C4-2B (cell line): ENCODE measurements at regions not wholly inside any gene's neighbourhood (a gene's known extent, or its start where the extent isn't known, plus 50 kb on each side); places are given as distances from the start of the nearest gene placed in this dataset.

Source experiments
- ZFX ChIP-seq: fragments of 450-650 bp; IDR thresholded peaks from 2 replicates; pipeline ENCODE4 v1.6.1; 2017
- TF ChIP-seq, protein P1 (sequence below): fragments of 450-650 bp; conservative IDR thresholded peaks from 2 replicates; pipeline ENCODE4 v1.5.1; 2017; ENCODE audit warnings: mild to moderate bottlenecking

DNA sequence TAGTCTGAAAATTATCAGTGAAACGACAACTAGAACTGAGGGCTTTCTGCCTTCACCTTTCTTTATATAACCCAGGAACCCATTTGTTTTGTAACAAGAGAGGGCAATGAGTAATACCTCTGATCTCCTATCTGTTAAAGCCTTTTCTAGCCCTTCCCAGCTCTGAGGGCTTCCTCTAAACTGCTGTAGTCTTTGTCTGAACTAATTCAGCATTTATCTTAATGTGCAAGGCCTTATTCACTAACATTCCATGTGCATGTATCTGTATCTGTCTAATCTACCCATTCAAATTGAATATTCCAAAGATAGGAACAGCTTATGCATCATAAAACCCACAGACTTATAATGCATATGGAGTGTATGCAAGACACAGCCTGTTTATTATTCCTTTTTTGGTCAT, 167.1 kb downstream of the LYPLAL1 start:
- TF ChIP-seq, protein P1, sequence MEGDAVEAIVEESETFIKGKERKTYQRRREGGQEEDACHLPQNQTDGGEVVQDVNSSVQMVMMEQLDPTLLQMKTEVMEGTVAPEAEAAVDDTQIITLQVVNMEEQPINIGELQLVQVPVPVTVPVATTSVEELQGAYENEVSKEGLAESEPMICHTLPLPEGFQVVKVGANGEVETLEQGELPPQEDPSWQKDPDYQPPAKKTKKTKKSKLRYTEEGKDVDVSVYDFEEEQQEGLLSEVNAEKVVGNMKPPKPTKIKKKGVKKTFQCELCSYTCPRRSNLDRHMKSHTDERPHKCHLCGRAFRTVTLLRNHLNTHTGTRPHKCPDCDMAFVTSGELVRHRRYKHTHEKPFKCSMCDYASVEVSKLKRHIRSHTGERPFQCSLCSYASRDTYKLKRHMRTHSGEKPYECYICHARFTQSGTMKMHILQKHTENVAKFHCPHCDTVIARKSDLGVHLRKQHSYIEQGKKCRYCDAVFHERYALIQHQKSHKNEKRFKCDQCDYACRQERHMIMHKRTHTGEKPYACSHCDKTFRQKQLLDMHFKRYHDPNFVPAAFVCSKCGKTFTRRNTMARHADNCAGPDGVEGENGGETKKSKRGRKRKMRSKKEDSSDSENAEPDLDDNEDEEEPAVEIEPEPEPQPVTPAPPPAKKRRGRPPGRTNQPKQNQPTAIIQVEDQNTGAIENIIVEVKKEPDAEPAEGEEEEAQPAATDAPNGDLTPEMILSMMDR = no peak
- no peak for TF ChIP-seq ZFX
